NCI-H748 treated with DMSO at 0.1 percent for 48 hours (cell line): ENCODE measurements at regions not wholly inside any gene's neighbourhood (a gene's known extent, or its start where the extent isn't known, plus 50 kb on each side); places are given as distances from the start of the nearest gene placed in this dataset.
A peak's percentile ranks its signal among the peaks of the same experiment; 100 is the strongest.

Source experiments
- DNase-seq: peaks from one replicate; lab custom pipeline; 2025; lab: John Stamatoyannopoulos, UW

GRCh38 chr18:34159691-34160185, 65.0 kb downstream of the NOL4 start:
- DNase-seq = peak; percentile 73

GRCh38 chr18:34158881-34159690, 65.6 kb downstream of the NOL4 start:
- DNase-seq = peak; percentile 99

- DNase-seq = peak; percentile 66
Observed at GRCh38 chr18:34153711-34154110, 71.0 kb downstream of the NOL4 start.

GRCh38 chr18:34131006-34131405, 93.7 kb downstream of the NOL4 start:
- DNase-seq = peak; percentile 59

- no peak for DNase-seq
Observed at GRCh38 chr18:34128436-34128835, 96.3 kb downstream of the NOL4 start.

- no peak for DNase-seq
Observed at GRCh38 chr18:34126121-34126520, 98.6 kb downstream of the NOL4 start.

GRCh38 chr18:34122724-34123334, 101.9 kb downstream of the NOL4 start:
- peak; percentile 84 for DNase-seq

- DNase-seq = no peak
Observed at GRCh38 chr18:34121200-34121721, 103.5 kb downstream of the NOL4 start.

- no peak for DNase-seq
Observed at GRCh38 chr18:34120294-34120693, 104.4 kb downstream of the NOL4 start.

- peak; percentile 100 for DNase-seq
Observed at GRCh38 chr18:34117319-34117718, 107.4 kb downstream of the NOL4 start.

GRCh38 chr18:34115409-34116081, 109.2 kb downstream of the NOL4 start:
- no peak for DNase-seq

- no peak for DNase-seq
Observed at GRCh38 chr18:34114996-34115395, 109.7 kb downstream of the NOL4 start.

- DNase-seq = no peak
Observed at GRCh38 chr18:34108206-34108605, 116.5 kb downstream of the NOL4 start.

- DNase-seq = no peak
Observed at GRCh38 chr18:34098109-34098508, 126.6 kb downstream of the NOL4 start.

GRCh38 chr18:34097312-34097711, 127.4 kb downstream of the NOL4 start:
- peak; percentile 33 for DNase-seq

- DNase-seq = no peak
Observed at GRCh38 chr18:34094148-34094547, 130.6 kb downstream of the NOL4 start.

- DNase-seq = no peak
Observed at GRCh38 chr18:34092796-34093195, 131.9 kb downstream of the NOL4 start.

GRCh38 chr18:34086370-34086769, 138.3 kb downstream of the NOL4 start:
- no peak for DNase-seq

GRCh38 chr18:34085140-34085739, 139.5 kb downstream of the NOL4 start:
- DNase-seq = peak; percentile 46

GRCh38 chr18:34084635-34085034, 140.1 kb downstream of the NOL4 start:
- DNase-seq = no peak

- DNase-seq = no peak
Observed at GRCh38 chr18:34083910-34084535, 140.7 kb downstream of the NOL4 start.

- no peak for DNase-seq
Observed at GRCh38 chr18:34077599-34077998, 147.1 kb downstream of the NOL4 start.
